Posterior cingulate gyrus (tissue), 11 donors: ENCODE measurements at regions not wholly inside any gene's neighbourhood (a gene's known extent, or its start where the extent isn't known, plus 50 kb on each side); places are given as distances from the start of the nearest gene placed in this dataset.

Experiments used
- DNase-seq, 10 donors: peaks; one replicate each; pipeline versions ENCODE4 v3.0.0 to v3.0.0-alpha.2; 2020 to 2021; ENCODE audit warnings: mixed read lengths in 3 of 10
- intact Hi-C: fragments of 100-400 bp; cut with DNase I; formaldehyde crosslinking; loops from one replicate; pipeline ENCODE4 v1.15.1; 2023

DNA sequence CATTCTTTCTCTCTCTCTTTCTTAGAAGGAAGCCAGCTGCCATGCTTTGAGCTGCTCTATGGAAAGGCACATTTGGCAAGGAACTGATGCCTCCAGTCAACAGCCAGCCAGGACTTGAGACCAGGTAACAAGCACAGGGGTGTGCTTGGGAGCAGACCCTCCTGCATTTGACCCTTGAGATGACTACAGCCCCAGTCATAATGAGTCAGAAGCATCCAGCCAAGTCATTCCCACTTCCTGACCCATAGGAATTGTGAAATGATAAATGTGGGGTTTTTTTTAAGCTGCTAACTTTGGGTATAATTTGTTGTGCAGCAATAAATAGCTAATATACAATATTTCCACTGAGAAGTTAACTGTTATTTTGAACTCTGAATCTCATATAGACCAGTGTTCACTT lies 446.9 kb downstream of the GRXCR1 start:
- no peak for DNase-seq
- intact Hi-C loops: no loop called here

DNA sequence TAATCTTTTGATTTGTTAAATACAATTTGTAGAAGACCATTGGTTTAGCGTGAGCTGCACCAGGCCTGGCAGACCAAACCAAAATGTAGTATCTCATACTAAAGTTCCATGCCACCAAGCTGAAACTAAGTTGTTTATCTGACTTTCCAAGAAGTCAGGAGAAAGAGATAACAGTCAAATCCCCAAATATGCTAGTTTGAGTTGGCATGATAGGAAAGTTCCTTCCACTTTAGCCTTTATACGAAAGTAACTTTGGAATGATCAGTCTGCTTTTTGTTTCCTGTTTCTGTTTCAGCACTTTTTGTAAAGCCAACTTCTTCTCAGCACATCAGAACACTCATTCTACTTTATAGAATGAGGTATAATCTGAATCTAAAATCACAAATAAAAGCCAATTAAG lies 449.2 kb downstream of the GRXCR1 start:
- intact Hi-C loops: no loop called here
- no peak for DNase-seq

- no peak for DNase-seq
- intact Hi-C loops: no loop called here
Measured at GRCh38 chr4:43343298-43343697, 450.8 kb downstream of the GRXCR1 start.

DNA sequence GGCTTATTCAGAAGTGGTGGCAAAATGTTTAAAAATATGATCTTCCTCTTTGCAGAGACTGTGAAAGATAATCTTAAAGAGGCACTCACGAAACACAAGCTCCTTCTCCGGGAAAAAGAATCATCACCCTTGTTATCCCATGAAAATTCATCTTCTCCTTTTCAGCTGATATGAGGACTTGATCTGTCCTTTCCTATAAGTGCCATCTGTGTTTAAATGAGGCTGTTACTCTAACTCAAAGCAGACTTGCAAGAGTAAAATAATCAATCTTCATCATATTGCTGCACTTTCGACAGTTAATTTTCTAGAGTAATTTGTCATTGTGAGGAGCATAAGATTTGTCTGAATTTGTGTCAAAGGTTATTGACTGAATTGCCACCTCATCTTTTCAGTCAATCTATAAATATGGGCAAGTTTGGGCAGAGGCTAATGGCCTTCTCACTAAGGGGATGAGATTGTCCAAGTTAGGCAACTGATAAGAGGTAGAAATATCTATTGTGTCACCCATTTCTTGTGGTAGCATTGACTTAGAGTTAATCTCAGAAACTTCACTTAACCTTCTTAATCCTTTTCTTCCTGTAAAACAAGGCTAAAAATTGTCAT lies 452.9 kb downstream of the GRXCR1 start:
- intact Hi-C loops: no loop called here
- DNase-seq: no peak

- intact Hi-C loops: no loop called here
- no peak for DNase-seq
Measured at GRCh38 chr4:43348591-43348990, 456.1 kb downstream of the GRXCR1 start.

- intact Hi-C loops: no loop called here
- no peak for DNase-seq
Measured at GRCh38 chr4:43351970-43352806, 459.7 kb downstream of the GRXCR1 start.

- intact Hi-C loops: no loop called here
Measured at GRCh38 chr4:43352859-43353258, 460.3 kb downstream of the GRXCR1 start.

GRCh38 chr4:43353552-43353951 lies 461.0 kb downstream of the GRXCR1 start:
- DNase-seq: no peak
- intact Hi-C loops: no loop called here

More at GRCh38 chr4:43352859-43353258, 460.3 kb downstream of the GRXCR1 start:
- no peak for DNase-seq

- intact Hi-C loops: no loop called here
- DNase-seq: no peak
Measured at GRCh38 chr4:43356786-43357185, 464.3 kb downstream of the GRXCR1 start.

DNA sequence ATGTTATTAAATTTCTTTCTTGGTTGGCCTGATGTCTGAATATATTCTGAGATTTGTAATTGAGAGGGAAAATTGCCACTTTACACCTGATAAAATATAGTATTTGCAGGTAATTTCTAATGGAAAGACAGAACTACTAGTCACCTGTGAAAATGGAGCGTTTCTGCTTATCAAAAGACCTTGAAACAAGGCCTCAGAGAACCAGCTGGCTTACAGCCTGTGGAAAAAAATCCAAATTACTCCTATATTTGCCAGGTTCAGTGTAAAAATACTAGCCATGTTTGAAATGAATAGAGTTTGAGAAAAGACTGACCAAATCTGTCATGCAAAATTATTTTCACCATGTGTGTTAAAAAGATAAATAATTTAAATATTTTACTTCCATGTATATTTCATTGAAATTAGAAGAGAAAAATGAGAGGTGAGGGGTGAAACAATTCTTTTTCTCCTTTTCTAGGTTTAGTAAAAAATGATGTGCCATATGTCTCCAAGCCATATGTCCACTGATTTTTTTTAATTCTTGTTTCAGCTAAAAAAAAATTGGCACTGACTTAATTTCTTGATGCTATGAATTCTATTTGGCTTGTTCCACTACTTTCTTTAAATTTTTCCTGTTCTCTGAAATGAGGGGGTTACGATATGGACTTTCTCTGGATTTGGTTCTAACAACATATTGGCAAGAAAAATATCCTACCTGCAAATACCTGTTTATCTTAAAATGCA lies 464.9 kb downstream of the GRXCR1 start:
- intact Hi-C loops: no loop called here
- DNase-seq: no peak

- no peak for DNase-seq
- intact Hi-C loops: no loop called here
Measured at GRCh38 chr4:43360296-43360695, 467.8 kb downstream of the GRXCR1 start.

DNA sequence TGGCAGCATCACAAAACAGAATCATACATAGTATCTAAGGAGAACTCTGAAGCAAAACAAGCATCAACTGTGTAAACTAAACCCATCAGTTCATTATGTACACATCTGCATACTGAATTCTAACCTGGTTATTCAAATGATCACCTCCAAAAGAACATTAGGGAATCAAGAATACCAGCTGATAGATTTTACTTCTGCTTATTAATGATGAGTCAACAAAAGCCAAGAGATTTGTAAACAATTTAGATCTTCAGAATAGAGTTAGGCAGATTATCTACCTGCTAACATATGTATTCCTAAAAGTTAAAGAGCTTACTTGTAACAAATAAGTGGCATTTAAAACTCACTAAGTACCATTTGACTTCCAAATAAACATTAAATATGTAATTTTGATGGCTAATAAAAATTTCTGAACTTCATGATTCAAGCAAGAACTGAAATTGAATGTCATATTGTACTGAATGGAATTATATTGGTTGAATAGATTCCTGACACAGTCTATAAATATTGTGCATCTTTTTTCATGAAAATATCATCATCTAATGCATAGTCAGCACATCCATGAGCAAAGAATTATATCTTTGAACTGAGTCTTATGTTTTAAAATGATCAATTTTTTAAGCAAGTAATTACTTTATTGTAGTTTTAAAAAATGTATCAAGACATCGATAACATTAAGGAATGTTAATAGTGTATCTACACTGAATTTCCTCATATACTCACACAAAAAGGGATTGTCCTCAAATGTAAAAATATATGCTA lies 470.5 kb downstream of the GRXCR1 start:
- DNase-seq: no peak
- intact Hi-C loops: no loop called here

- no peak for DNase-seq
- intact Hi-C loops: no loop called here
Measured at GRCh38 chr4:43369036-43369594, 476.6 kb downstream of the GRXCR1 start.

DNA sequence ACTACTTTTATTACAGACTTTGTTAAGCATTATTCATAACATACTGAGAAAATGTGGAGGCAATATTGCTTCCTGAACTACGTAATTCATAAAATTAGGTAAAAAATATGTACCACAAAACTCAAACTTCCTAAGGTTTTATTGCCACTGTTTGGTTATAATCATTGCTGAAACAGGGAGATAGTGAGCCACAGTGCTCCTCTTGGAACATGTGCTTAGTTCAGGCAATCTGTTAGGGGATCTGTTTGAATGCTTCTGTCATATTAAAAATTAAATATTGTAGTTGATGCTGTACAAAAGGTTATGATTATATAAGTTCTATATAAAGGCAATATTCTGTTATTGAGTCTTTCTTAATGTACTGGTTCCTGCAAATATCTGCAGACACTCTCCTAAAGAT lies 480.7 kb downstream of the GRXCR1 start:
- intact Hi-C loops: no loop called here
- no peak for DNase-seq

DNA sequence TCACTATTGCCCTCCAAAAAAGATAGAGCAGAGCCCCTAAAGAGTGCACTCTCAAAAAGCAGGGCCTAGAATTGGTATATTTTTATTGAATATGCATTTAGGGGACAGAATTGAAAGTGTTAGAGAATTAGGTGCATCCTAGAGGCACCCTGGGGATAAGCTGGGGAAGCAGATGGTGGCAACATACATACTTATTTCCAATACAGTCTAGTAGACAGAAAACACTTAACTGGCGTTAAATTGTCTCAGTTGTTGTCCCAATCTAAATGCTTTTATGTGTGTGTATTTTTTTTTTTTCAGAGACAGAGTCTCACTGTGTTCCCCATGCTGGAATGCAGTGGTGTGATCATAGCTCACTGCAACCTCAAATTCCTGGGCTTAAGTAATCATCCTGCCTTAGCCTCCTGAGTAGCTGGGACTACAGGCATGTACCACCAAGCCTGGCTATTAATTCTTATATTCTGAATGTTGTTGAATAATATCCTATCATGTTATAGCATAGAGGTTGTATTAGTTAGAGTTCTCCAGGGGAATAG lies 481.8 kb downstream of the GRXCR1 start:
- DNase-seq: no peak
- intact Hi-C loops: no loop called here

DNA sequence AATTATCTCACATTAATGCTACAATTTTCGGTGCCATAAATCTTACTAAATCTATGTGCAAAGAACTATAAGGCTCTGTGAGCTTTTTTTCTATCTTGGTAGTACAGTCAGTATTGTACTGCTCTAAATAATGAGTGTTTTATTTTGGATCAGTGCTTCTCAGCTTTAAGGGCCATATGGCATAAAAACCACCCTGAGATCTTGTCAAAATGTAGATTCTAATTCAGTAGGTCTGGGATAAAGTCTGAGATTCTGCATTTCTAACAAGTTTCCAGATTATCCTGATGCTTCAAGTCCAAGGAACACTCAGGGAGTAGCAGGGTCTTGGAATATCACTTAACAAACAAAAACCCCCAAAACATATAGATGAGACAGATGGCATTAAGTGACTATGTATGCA lies 486.5 kb downstream of the GRXCR1 start:
- intact Hi-C loops: no loop called here
- DNase-seq: no peak

GRCh38 chr4:43380093-43380492 lies 487.6 kb downstream of the GRXCR1 start:
- intact Hi-C loops: no loop called here
- DNase-seq: no peak

DNA sequence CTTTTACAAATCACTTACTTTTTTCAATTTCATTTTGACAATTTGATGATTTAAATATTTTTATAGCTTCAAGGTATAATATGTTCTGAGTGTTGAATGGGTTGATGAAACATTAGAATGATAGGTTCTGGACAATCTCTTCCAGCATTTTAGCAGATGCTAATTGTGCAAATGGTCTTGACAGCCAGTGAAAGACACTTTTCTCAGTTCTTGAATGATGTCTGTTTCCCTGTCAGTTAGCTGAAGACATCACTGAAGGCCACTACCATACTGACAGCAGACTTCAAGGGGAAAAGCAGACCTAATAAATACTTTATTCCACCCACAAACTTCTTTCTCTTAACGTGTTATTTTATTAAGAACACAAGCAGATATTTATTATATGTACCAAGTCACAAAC lies 498.6 kb downstream of the GRXCR1 start:
- no peak for DNase-seq
- intact Hi-C loops: no loop called here

GRCh38 chr4:43394976-43395375 lies 502.5 kb downstream of the GRXCR1 start:
- no peak for DNase-seq
- intact Hi-C loops: no loop called here

DNA sequence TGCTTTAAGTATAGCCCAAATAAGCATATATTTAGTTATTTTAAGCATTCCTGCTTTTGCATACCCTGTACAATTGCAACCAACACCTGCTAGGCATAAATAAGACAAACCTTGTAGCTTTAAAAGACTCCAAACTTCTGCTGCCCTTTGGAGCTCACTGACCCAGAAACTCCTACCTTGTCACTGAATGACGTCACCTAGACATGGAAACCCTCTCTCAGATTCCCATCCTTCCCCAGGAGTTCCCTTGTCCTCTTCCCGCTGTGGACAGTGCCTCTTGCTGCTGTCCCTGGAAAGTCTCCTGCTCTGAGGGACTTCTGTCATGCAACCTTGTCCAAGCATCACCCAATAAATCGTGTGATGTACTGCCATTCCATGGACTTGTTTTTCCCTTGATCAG lies 507.2 kb downstream of the GRXCR1 start:
- intact Hi-C loops: no loop called here

More for the DNA sequence above, 507.2 kb downstream of the GRXCR1 start:
- no peak for DNase-seq
